Esophagus muscularis mucosa (tissue), 4 donors: ENCODE measurements at regions not wholly inside any gene's neighbourhood (a gene's known extent, or its start where the extent isn't known, plus 50 kb on each side); places are given as distances from the start of the nearest gene placed in this dataset.

Experiments used
- DNase-seq: peaks from one replicate; pipeline ENCODE4 v3.0.0-alpha.2; 2017; ENCODE audit errors: extremely low spot score
- H3K27ac ChIP-seq, 4 donors: fragments of 200-600 bp; sonication (generic); replicated peaks in 1 of 4; 1 replicate in 3 of 4; 2 replicates in 1 of 4; pipeline ENCODE4 v1.5.1; 2016 to 2019; ENCODE audit warnings: mild to moderate bottlenecking in 1 of 4
- H3K27me3 ChIP-seq, 4 donors: fragments of 200-600 bp; sonication (generic); one replicate each; pipeline versions ENCODE4 v1.5.1 to v1.6.0; 2016 to 2019
- H3K36me3 ChIP-seq, 4 donors: fragments of 200-600 bp; sonication (generic); one replicate each; pipeline ENCODE4 v1.5.1; 2016 to 2019
- H3K4me1 ChIP-seq, 4 donors: fragments of 200-600 bp; sonication (generic); one replicate each; pipeline ENCODE4 v1.5.1; 2016 to 2019
- H3K4me3 ChIP-seq, 4 donors: fragments of 200-600 bp; sonication (generic); 1 replicate in 2 of 4; 2 replicates in 2 of 4; pipeline ENCODE4 v1.5.1; 2016 to 2019; ENCODE audit warnings: mild to moderate bottlenecking in 4 of 4, moderate library complexity in 1 of 4
- H3K9me3 ChIP-seq, 4 donors: fragments of 200-600 bp; sonication (generic); 1 replicate in 3 of 4; 2 replicates in 1 of 4; pipeline ENCODE4 v1.5.1; 2016 to 2019
- CTCF ChIP-seq, 3 experiments: fragments of 200-600 bp in 2 of 3; fragments of 450-650 bp in 1 of 3; sonication (generic) in 2 of 3; IDR thresholded peaks; one replicate each; pipeline ENCODE4 v1.5.1; 2017 to 2019; ENCODE audit warnings: antibody characterized with exemption in 3 of 3, mild to moderate bottlenecking in 2 of 3, moderate library complexity in 1 of 3
- EP300 ChIP-seq: sonication (generic); formaldehyde crosslinking; IDR thresholded peaks from one replicate; pipeline ENCODE4 v1.6.1; 2017; ENCODE audit warnings: antibody characterized with exemption
- POLR2A ChIP-seq: fragments of 450-650 bp; IDR thresholded peaks from one replicate; pipeline ENCODE4 v1.6.1; 2017; ENCODE audit warnings: antibody characterized with exemption, moderate library complexity, mild to moderate bottlenecking, low read depth
- POLR2AphosphoS5 ChIP-seq, 2 donors: sonication (generic); formaldehyde crosslinking; IDR thresholded peaks; one replicate each; pipeline ENCODE4 v1.6.1; 2017; ENCODE audit warnings: antibody characterized with exemption in 2 of 2
- WGBS: methylation state at CpG from one replicate; pipeline ENCODE4 v1.1.5; 2018; 5-methylcytosine and 5-hydroxymethylcytosine counted together
- intact Hi-C: fragments of 100-400 bp; cut with DNase I; formaldehyde crosslinking; loops from one replicate; pipeline ENCODE4 v1.15.1; 2023

GRCh38 chr14:82138431-82138830 is 604.8 kb upstream of the SEL1L start:
- Histone ChIP-seq H3K4me1 (no peaks in the 10 kb centered on the region), H3K4me3 (no peak overlapping the region), H3K27me3 (no peaks in the 10 kb centered on the region), H3K9me3 (peaks cover 0 to 29% (median 14%) of the 10 kb centered on the region in 4 donors), H3K27ac (no peak overlapping the region), H3K36me3 (no peaks in the 10 kb centered on the region)
- no peak for DNase-seq
- TF ChIP-seq POLR2AphosphoS5 (IDR thresholded peaks at IDR 0.05) (no peak), POLR2A (no peak), EP300 (no peak), CTCF (IDR thresholded peaks at IDR 0.05) (no peak)
- WGBS, result 64% methylated on average over 1 of the region's 1 CpG
- intact Hi-C loops, result no loop called here

GRCh38 chr14:82146846-82147245 is 613.2 kb upstream of the SEL1L start:
- H3K4me1 ChIP-seq, result no peaks in the 10 kb centered on the region
- peaks cover 0 to 3% (median 2%) of the 10 kb centered on the region in 4 donors for H3K9me3 ChIP-seq
- no peak for TF ChIP-seq POLR2AphosphoS5 (IDR thresholded peaks at IDR 0.05)
- TF ChIP-seq EP300, result no peak
- no peak for TF ChIP-seq POLR2A
- TF ChIP-seq CTCF (IDR thresholded peaks at IDR 0.05), result no peak
- no peak for DNase-seq
- H3K27me3 ChIP-seq, result no peaks in the 10 kb centered on the region
- H3K27ac ChIP-seq, result no peak overlapping the region
- H3K4me3 ChIP-seq, result no peak overlapping the region
- intact Hi-C loops, result no loop called here
- no peaks in the 10 kb centered on the region for H3K36me3 ChIP-seq

GRCh38 chr14:82153689-82154088 is 620.0 kb upstream of the SEL1L start:
- no peak overlapping the region for H3K4me3 ChIP-seq
- TF ChIP-seq CTCF (IDR thresholded peaks at IDR 0.05) (no peak), POLR2A (no peak), POLR2AphosphoS5 (IDR thresholded peaks at IDR 0.05) (no peak), EP300 (no peak)
- WGBS, result 73% methylated on average over 4 of the region's 4 CpGs
- no peak overlapping the region for H3K27ac ChIP-seq
- no peak for DNase-seq
- H3K9me3 ChIP-seq, result no peaks in the 10 kb centered on the region
- intact Hi-C loops, result no loop called here
- H3K27me3 ChIP-seq, result no peaks in the 10 kb centered on the region
- H3K36me3 ChIP-seq, result no peaks in the 10 kb centered on the region
- no peaks in the 10 kb centered on the region for H3K4me1 ChIP-seq

- WGBS, result 97% methylated on average over 3 of the region's 3 CpGs
- intact Hi-C loops, result no loop called here
- TF ChIP-seq EP300 (no peak), CTCF (IDR thresholded peaks at IDR 0.05) (no peak), POLR2A (no peak), POLR2AphosphoS5 (IDR thresholded peaks at IDR 0.05) (no peak)
Measured at GRCh38 chr14:82159624-82160023, 626.0 kb upstream of the SEL1L start.

GRCh38 chr14:82180139-82180538 is 646.5 kb upstream of the SEL1L start:
- no peaks in the 10 kb centered on the region for H3K27me3 ChIP-seq
- DNase-seq, result no peak
- no peaks in the 10 kb centered on the region for H3K36me3 ChIP-seq
- WGBS, result 90% methylated on average over 2 of the region's 2 CpGs
- no peak overlapping the region for H3K27ac ChIP-seq
- intact Hi-C loops, result no loop called here
- TF ChIP-seq POLR2AphosphoS5 (IDR thresholded peaks at IDR 0.05) (no peak), EP300 (no peak), POLR2A (no peak), CTCF (IDR thresholded peaks at IDR 0.05) (no peak)
- H3K4me1 ChIP-seq, result no peaks in the 10 kb centered on the region
- H3K9me3 ChIP-seq, result no peaks in the 10 kb centered on the region
- H3K4me3 ChIP-seq, result no peak overlapping the region

More at GRCh38 chr14:82159624-82160023, 626.0 kb upstream of the SEL1L start:
- no peaks in the 10 kb centered on the region for H3K9me3 ChIP-seq
- no peaks in the 10 kb centered on the region for H3K36me3 ChIP-seq
- no peaks in the 10 kb centered on the region for H3K27me3 ChIP-seq
- H3K4me1 ChIP-seq, result no peaks in the 10 kb centered on the region
- H3K27ac ChIP-seq, result no peak overlapping the region
- no peak overlapping the region for H3K4me3 ChIP-seq
- DNase-seq, result no peak
